HG02970 (cell line): ENCODE measurements at regions not wholly inside any gene's neighbourhood (a gene's known extent, or its start where the extent isn't known, plus 50 kb on each side); places are given as distances from the start of the nearest gene placed in this dataset.

Source experiments
- ATAC-seq: cut with Tn5 transposase; IDR thresholded peaks from one replicate; pipeline ENCODE4 v1.9.1; 2021; ENCODE audit warnings: mild to moderate bottlenecking, moderate library complexity, moderate number of reproducible peaks; ENCODE audit not compliant: unreplicated experiment, low FRiP score

- ATAC-seq: no peak
Measured at GRCh38 chr9:78775696-78776295, 478.9 kb downstream of the PSAT1 start.

DNA sequence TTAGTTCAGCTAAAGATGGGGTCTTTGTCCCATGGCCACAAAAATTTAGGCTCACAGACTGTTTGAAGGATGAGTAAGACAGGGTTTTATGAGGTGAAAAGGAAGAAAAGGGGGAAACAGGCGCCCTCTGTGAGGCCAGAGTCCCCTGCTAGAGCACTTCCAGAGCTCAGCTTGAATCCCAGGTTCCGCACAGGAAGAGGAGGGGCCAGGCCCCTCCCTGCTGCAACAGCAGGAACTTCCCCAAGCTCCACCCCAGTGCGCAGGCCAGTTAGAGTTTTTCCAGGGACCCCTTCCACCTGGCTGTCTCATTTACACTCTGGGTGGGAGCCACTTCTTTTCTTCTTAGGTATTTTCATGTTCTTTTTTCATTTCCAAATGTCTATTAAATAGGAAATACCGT lies 480.8 kb downstream of the PSAT1 start:
- no peak for ATAC-seq

DNA sequence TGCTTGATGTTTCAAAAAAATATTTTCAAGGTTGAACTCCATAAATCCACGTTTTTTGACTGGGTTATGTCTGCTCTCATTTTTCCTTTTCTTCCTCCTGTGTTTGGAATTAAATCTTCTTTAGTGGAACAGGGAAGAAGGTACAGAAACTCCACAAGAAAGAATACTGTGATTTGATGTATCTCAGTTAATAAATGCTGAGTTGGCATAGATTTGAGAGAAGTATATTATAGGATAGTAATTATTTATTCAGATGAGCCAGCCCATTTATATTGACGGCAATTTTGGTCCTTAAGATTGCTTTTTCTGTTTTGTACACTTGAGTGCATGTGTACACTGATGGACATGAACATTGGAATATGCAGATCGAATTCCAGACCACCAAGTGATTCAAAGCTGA lies 481.4 kb downstream of the PSAT1 start:
- no peak for ATAC-seq

DNA sequence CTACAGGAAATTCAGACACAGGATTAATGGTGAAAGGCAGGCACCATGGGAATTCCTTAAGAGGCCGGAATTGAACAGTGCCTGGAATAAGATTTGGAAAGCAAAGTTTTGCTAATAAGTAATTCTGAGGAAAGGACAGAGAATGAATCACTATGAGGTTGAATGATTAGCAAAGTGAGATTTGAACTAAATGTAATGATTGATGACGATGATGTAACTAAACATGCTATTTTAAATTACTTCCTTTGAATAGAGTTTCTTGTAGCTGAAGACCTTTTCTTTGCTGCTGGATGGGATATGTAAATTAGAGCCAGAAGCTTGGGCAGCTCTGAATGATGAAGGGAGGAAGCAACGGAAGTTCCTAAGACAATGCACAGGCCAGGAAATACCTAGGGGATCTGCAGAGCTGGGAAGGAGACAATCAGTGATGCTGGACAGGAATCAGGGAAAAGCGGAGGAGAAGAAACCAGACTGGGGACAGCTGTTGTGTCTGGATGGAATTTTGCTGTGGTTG lies 482.0 kb downstream of the PSAT1 start:
- ATAC-seq: no peak

GRCh38 chr9:78781681-78782080 lies 484.8 kb downstream of the PSAT1 start:
- ATAC-seq: no peak

DNA sequence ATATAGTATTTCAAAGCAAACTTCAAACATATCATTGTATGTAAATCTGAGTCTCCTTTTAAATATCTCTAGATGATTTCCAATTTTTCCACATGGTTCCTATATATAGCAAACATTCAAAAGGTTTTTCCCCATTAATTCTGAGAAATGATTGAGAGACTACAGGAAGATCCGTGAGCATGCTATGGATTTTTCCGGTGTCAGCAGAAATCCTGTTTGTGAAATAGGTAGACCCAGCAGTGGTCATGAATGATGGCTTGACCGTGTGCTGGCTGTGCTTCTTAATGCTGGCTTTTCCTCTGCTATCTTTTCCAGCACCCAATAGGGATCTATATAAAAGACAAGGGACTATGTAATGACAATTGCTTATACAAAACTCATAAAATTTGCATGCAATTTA lies 485.3 kb downstream of the PSAT1 start:
- no peak for ATAC-seq

DNA sequence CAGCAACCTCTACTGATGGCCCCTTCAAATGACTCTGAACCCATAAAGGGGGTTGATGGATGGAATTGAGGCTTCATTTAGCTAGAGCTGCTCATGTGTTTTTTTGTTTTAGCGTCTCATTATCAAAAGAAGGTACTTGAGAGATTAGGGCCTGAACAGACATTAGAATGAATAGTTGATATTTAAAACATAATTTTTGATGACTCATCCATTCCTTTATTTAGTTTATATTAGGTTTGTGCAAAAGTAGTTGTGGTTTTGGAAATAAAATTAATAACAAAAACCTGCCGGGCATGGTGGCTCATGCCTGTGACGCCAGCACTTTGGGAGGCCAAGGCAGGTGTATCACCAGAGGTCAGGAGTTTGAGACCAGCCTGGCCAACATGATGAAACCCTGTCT lies 485.9 kb downstream of the PSAT1 start:
- ATAC-seq: no peak

- ATAC-seq: no peak
Measured at GRCh38 chr9:78783743-78784142, 486.8 kb downstream of the PSAT1 start.

GRCh38 chr9:78786794-78787193 lies 489.9 kb downstream of the PSAT1 start:
- ATAC-seq: no peak

DNA sequence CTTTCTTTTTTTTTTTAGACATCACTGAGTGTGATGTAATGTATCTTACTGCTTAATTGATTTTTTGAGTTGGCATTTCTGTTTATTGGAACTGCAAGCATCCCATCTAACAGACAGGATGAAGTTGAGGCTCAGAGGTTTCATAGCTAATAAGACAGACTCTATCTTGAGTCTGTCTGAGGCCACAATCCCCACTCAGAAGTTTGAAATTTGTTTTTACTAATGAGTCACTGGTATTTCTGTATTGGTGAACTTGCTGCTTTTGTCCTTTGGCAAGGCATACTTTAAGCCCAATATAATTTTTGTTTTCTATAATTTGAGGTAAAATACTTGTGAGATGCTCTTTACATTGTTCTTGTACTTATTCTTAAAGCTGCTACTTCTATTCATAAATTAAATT lies 491.2 kb downstream of the PSAT1 start:
- no peak for ATAC-seq

DNA sequence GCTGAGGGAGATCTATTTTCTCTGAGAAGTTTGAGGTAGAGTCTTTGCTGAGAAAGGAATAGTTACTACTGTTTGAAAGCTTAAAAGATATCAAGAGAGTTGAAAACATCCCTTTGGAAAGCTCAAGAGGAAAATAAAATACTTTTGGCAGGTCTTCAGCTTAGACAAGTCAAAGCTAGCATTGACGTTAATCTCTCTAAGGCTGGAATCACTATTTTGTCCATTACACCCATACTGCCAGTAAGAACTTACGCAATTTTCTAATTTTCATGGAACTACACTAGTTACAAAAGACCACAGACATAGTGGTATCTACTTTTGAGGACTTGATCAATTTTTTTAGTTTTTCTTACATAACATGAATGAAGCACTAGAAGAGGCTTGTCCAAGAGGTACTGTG lies 494.9 kb downstream of the PSAT1 start:
- no peak for ATAC-seq

GRCh38 chr9:78792745-78793144 lies 495.8 kb downstream of the PSAT1 start:
- ATAC-seq: no peak

DNA sequence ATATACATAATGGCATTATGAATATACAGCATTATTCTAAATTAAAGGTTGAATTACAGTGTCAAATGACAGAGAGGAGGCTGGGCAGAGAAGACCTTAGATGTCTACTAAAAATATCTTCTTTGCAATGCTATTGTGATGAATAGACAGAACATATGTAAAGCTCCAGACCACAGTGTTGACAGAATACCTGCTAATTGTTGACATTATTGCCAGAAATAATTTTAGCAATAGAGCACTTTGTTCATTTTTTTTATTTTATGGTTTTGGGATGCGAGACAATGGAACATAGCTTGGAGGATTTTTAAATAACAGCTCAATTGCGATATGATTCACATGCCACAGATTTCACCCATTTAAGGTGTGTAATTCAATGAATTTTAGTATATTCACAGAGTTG lies 508.8 kb downstream of the PSAT1 start:
- no peak for ATAC-seq

GRCh38 chr9:78806492-78807160 lies 509.7 kb downstream of the PSAT1 start:
- ATAC-seq: no peak

DNA sequence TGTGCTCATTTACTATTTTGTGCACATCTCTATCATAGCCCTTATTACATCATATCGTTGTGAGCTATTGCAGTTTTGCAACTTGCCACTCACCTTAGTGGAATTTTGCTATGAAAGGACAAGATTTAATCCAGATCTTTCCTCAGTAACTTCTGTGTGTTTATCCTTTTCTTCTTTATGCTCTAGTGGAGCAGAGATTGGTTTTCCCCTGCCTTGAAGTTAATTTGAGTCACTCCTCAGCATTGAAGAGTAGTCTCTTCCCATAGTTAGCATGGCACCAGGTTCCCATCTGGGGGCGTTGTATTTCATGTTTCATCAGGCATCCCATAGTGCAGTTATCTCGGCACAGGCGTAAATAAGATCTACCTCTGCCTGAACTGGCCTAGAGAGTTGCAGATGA lies 510.4 kb downstream of the PSAT1 start:
- ATAC-seq: no peak

DNA sequence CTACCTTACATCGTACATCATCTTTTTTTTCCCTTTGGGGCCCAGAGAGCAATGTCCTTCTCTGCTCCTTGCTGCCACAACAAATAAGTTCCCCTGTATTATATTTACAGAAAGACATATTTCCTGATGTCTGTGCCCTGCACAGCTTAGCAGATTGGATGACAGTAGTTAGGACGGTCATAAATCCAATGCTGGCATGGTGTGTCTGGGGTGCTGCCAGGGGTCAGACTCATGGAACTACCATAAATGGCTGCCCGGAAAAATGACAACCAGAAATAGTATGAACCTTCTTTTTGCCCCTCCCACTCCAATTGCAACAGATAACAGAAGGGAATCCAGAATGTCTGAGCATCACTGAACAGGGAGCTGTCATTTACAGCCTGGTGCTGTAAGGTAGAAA lies 511.1 kb downstream of the PSAT1 start:
- no peak for ATAC-seq

DNA sequence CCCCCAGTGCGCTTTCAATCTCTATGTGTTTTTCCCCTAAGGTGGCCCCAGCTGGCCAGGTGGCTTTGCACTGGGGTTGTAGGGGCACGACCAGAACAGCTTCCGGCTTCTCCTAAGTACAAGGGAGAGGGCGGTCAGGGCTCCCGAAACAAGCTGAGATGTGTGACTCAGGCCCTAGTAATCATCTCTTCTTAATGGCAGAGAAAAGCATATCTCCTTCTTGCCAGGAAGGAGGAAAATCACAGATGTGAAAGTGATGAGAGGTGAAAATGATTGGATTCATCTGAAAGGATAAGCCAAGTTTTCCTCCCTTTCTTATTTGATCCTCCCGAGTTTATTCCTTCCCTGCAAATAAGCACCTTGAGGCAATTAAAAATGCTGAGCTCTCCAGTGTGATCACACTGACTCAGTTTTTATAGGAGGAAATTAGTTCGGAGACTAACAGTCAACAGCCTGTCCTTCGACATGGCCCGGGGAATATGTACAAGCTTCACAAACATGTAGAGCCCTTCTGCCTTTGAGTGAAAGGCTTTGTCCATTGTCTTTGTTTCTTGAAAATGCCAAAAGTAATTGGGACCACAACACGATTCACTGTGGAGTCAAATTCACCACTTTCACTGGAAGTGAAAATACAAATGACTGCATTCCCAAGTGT lies 514.8 kb downstream of the PSAT1 start:
- no peak for ATAC-seq

DNA sequence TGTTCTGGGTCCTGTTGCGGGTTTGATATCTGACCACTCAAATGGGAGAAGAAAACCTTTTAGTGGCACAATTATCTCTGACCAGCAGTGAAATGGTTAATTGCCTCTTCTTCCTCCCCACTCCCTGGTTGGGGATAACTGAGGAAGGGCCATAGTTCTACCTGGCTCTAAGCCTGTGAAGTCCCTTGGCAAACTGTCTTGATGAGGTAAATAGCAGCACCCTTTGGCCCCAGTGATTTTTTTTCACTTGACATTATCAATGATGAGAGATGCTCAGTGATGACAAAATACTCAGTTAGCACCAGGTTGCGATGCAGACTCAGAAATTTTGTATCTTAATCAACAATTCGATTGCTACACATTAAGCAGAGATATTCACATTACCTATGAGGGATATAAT lies 515.7 kb downstream of the PSAT1 start:
- no peak for ATAC-seq

DNA sequence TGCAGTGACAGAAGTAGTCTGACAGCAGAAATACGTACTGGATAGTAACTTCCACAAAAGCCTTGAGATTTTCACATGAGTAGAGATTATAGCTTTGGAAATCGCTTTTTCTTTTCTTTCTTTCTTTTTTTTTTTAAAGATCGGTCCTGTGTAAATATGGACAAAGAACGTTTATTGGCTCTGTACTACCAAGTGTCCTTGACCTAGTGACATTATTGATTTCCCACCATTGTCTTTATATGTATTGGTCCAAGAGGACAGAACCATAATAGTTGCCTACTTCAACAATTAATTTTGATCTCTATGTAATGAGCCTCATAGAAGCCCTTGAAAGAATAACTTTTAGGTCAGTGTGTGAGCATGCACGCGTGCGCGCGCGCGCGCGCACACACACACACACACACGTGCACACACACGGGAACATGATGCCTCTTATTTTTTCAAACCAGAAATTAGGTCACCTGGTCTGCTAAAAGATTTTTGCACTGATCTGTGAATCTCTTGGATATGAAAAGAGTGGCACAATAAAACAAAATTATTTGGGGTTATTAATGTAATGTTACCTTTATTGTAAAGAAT lies 516.8 kb downstream of the PSAT1 start:
- no peak for ATAC-seq

DNA sequence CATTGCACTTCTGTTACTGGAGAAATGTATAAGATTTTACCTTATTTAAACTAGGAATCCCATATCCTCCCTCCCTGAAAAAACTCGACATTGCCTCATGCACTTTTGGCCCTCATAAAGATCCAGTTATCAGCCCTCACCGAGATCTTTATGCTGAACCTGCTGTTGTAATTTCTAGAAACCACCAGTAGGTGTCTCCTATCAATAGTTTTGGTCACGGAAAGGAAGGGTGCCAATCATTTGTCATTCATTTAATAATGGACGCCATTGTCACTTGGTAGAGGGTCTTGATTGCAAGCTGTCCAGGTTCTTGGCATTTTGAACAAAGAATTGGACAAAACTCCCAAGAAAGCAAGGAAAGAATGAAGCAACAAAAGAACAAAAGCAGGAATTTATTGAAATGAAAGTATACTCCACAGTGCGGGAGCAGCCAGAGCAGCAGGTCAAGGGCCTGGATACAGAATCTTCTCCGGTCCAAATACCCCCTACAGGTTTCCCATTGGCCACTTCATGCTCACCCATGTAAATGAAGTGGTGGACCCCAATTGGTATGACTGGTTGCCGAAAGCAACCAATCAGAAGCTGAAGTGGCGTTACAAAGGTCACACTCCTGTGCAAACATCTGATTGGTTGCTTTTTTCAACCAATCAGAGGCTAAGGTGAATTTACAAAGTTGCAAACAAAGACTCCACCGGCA lies 524.3 kb downstream of the PSAT1 start:
- no peak for ATAC-seq

DNA sequence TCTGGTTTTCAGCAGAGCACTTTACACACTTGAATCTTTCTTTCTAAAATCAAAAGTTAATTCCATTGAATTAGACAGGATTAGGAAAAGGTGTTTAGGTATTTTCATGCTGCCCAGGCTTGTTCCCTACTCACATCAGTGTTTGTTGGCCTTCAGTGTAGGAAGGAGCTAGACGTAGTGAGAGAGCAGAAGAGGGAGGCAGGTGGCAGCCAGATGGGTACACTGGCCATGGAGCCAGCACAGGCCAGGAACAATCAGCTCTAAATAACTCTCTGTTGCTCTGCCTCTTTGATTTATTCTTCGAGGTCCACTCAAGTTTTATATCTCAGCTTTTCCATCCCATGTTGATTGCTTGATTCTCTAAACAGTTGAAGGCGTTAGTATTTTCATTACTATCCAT lies 529.6 kb downstream of the PSAT1 start:
- ATAC-seq: no peak
